Astrocyte (in vitro differentiated cells and primary cell): ENCODE measurements at regions not wholly inside any gene's neighbourhood (a gene's known extent, or its start where the extent isn't known, plus 50 kb on each side); places are given as distances from the start of the nearest gene placed in this dataset.
A peak's percentile ranks its signal among the peaks of the same experiment; 100 is the strongest.

Experiments used
- DNase-seq: peaks from one replicate; pipeline ENCODE4 v3.0.0-alpha.2; 2010; ENCODE audit warnings: low read depth
- FAIRE-seq: peaks from 2 replicates; lab custom pipeline; 2011; peaks lifted over from hg19 to GRCh38; lab: Jason Lieb, UNC
- H2AFZ ChIP-seq: 2 replicates; pipeline ENCODE4 v1.6.0; 2012; ENCODE audit warnings: low read depth, low read length, inconsistent platforms
- H3K27ac ChIP-seq: 2 replicates; pipeline ENCODE4 v1.5.1; 2011; ENCODE audit warnings: low read depth, low read length, inconsistent platforms
- H3K27me3 ChIP-seq: 2 replicates; pipeline ENCODE4 v1.6.0; 2011; ENCODE audit warnings: low read length, inconsistent platforms; ENCODE audit not compliant: insufficient read depth
- H3K36me3 ChIP-seq: 2 replicates; pipeline ENCODE4 v1.5.1; 2011; ENCODE audit warnings: low read length, inconsistent platforms; ENCODE audit not compliant: insufficient read depth
- H3K4me1 ChIP-seq: 2 replicates; pipeline ENCODE4 v1.5.1; 2011; ENCODE audit warnings: low read length, inconsistent platforms; ENCODE audit not compliant: insufficient read depth
- H3K4me2 ChIP-seq: 2 replicates; pipeline ENCODE4 v1.6.0; 2012; ENCODE audit warnings: low read length, inconsistent platforms
- H3K4me3 ChIP-seq: 2 replicates; pipeline ENCODE4 v1.5.1; 2011; ENCODE audit warnings: low read depth, mild to moderate bottlenecking, low read length, inconsistent platforms; ENCODE audit not compliant: insufficient read depth
- H3K79me2 ChIP-seq: 2 replicates; pipeline ENCODE4 v1.6.0; 2012; ENCODE audit warnings: mild to moderate bottlenecking, low read length, inconsistent platforms; ENCODE audit not compliant: insufficient read depth
- H3K9ac ChIP-seq: 2 replicates; pipeline ENCODE4 v1.6.0; 2012; ENCODE audit warnings: mild to moderate bottlenecking, low read length, inconsistent platforms
- H3K9me3 ChIP-seq: 2 replicates; pipeline ENCODE4 v1.5.1; 2012; ENCODE audit warnings: low read depth, mild to moderate bottlenecking, low read length, inconsistent platforms; ENCODE audit not compliant: insufficient read depth
- H4K20me1 ChIP-seq: 2 replicates; pipeline ENCODE4 v1.6.0; 2012; ENCODE audit warnings: low read length, inconsistent platforms; ENCODE audit not compliant: insufficient read depth
- H3K27ac Mint-ChIP-seq: one replicate; pipeline ENCODE4 v1.8.0; 2021; ENCODE audit warnings: mild to moderate bottlenecking, mixed read lengths; ENCODE audit not compliant: unreplicated experiment
- H3K27me3 Mint-ChIP-seq: one replicate; pipeline ENCODE4 v1.8.0; 2021; ENCODE audit warnings: low read depth, mixed read lengths; ENCODE audit not compliant: unreplicated experiment
- H3K36me3 Mint-ChIP-seq: one replicate; pipeline ENCODE4 v1.8.0; 2021; ENCODE audit warnings: low read depth, mixed read lengths; ENCODE audit not compliant: unreplicated experiment
- H3K4me1 Mint-ChIP-seq: one replicate; pipeline ENCODE4 v1.8.0; 2021; ENCODE audit warnings: low read depth, mixed read lengths; ENCODE audit not compliant: unreplicated experiment
- H3K4me3 Mint-ChIP-seq: one replicate; pipeline ENCODE4 v1.8.0; 2021; ENCODE audit warnings: mild to moderate bottlenecking, moderate library complexity, mixed read lengths; ENCODE audit not compliant: unreplicated experiment
- H3K9me3 Mint-ChIP-seq: one replicate; pipeline ENCODE4 v1.8.0; 2021; ENCODE audit warnings: mild to moderate bottlenecking, mixed read lengths; ENCODE audit not compliant: unreplicated experiment
- EZH2 ChIP-seq: IDR thresholded peaks from 2 replicates; pipeline ENCODE4 v1.6.1; 2012; ENCODE audit warnings: mild to moderate bottlenecking, low read length, inconsistent platforms; ENCODE audit not compliant: insufficient read depth
- TF ChIP-seq, protein P1 (sequence below): IDR thresholded peaks from 2 replicates; pipeline ENCODE4 v1.5.1; 2011; ENCODE audit warnings: low read depth, mild to moderate bottlenecking, inconsistent platforms, low read length, moderate library complexity; ENCODE audit not compliant: insufficient read depth

DNA sequence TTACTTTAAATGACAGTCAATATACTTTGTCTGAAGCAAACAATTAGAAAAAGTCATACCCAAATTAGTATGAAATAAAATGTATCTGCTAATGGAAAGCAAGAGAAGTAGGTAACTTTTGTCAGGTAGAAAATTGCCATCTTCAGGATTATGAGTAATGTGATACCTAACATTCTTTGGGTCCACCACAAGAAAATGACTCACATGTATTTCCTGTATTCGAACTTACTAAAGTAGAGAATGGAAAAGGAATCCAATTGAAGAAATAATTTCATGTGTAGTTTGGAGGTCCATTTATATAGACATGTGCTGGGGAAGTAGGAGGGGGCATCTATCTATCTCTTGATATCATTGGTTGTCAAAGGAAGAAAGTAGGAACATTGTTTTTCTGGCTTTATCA, 636.2 kb upstream of the CHAC2 start:
- H3K9me3 ChIP-seq: no peaks in the 10 kb centered on the region
- TF ChIP-seq, protein P1, sequence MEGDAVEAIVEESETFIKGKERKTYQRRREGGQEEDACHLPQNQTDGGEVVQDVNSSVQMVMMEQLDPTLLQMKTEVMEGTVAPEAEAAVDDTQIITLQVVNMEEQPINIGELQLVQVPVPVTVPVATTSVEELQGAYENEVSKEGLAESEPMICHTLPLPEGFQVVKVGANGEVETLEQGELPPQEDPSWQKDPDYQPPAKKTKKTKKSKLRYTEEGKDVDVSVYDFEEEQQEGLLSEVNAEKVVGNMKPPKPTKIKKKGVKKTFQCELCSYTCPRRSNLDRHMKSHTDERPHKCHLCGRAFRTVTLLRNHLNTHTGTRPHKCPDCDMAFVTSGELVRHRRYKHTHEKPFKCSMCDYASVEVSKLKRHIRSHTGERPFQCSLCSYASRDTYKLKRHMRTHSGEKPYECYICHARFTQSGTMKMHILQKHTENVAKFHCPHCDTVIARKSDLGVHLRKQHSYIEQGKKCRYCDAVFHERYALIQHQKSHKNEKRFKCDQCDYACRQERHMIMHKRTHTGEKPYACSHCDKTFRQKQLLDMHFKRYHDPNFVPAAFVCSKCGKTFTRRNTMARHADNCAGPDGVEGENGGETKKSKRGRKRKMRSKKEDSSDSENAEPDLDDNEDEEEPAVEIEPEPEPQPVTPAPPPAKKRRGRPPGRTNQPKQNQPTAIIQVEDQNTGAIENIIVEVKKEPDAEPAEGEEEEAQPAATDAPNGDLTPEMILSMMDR: no peak
- TF ChIP-seq EZH2: no peak
- FAIRE-seq: peak; percentile 26
- H3K27me3 ChIP-seq: no peaks in the 10 kb centered on the region
- Mint-ChIP-seq H3K9me3 (no peaks in the 10 kb centered on the region), H3K27ac (peak overlapping the region; percentile 67), H3K36me3 (no peaks in the 10 kb centered on the region), H3K27me3 (no peaks in the 10 kb centered on the region), H3K4me1 (peaks cover 42% of the 10 kb centered on the region), H3K4me3 (no peak overlapping the region)
- no peaks in the 10 kb centered on the region for H4K20me1 ChIP-seq
- no peak overlapping the region for H2AFZ ChIP-seq
- peak overlapping the region; percentile 26 for H3K4me2 ChIP-seq
- H3K27ac ChIP-seq: peak overlapping the region; percentile 54
- H3K4me1 ChIP-seq: peaks cover 24% of the 10 kb centered on the region
- H3K9ac ChIP-seq: no peak overlapping the region
- H3K4me3 ChIP-seq: no peak overlapping the region
- no peaks in the 10 kb centered on the region for H3K36me3 ChIP-seq
- peak; percentile 78 for DNase-seq
- no peaks in the 10 kb centered on the region for H3K79me2 ChIP-seq

DNA sequence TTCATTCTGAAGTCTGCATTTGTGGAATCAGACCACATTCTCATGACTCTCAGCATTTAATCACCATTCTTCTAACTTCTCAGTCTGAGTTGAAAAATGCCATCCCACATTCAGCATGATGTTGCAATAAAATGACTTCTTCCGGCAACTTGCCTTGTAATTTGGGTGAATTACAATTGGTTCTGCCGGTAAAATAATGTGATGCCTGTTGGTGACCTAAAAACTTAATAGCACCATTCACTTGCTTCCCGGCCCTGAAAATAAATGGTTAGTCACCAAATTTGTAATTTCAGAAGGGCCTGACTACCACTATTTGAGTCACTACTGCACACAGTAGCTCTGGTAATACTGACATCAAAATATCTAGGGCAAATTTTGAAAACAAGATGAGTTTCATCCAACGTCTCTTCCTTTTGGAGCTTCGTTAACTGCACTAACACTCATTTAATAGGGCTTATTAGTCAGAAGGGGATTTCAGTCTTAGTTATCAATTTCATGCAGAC, 637.1 kb upstream of the CHAC2 start:
- Histone ChIP-seq H3K4me3 (no peak overlapping the region), H4K20me1 (no peaks in the 10 kb centered on the region), H3K27me3 (no peaks in the 10 kb centered on the region), H2AFZ (no peak overlapping the region), H3K4me2 (peak overlapping the region; percentile 61), H3K36me3 (no peaks in the 10 kb centered on the region), H3K9ac (no peak overlapping the region), H3K4me1 (peaks cover 24% of the 10 kb centered on the region), H3K9me3 (no peaks in the 10 kb centered on the region), H3K79me2 (no peaks in the 10 kb centered on the region), H3K27ac (peak overlapping the region; percentile 58)
- TF ChIP-seq, protein P1: no peak
- TF ChIP-seq EZH2: no peak
- Mint-ChIP-seq H3K4me1 (peaks cover 45% of the 10 kb centered on the region), H3K27ac (peak overlapping the region; percentile 71), H3K9me3 (no peaks in the 10 kb centered on the region), H3K4me3 (no peak overlapping the region), H3K27me3 (no peaks in the 10 kb centered on the region), H3K36me3 (no peaks in the 10 kb centered on the region)
- no peak for FAIRE-seq
- peak; percentile 76 for DNase-seq

DNA sequence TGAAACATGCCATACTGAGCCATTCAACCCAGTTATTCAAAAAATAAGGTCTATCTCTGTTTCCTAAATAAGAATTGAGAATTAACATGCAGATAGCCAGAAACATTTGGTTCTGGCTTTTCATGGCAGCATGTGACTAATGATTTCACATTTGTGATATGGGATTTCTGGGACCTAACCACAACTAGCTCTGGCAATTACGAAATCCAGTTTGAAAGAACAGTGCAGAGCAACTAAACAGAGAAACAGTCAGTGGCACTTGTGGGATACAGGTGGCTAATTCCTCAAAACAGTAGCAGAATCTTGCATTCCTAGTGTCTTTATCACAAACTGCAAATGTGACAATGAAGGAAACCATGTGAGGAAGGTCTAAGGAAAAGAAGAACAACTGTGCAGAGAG, 637.8 kb upstream of the CHAC2 start:
- H3K4me2 ChIP-seq: peak overlapping the region; percentile 61
- no peak overlapping the region for H2AFZ ChIP-seq
- no peaks in the 10 kb centered on the region for H3K9me3 Mint-ChIP-seq
- H3K4me3 Mint-ChIP-seq: no peak overlapping the region
- no peaks in the 10 kb centered on the region for H3K27me3 Mint-ChIP-seq
- no peaks in the 10 kb centered on the region for H3K36me3 Mint-ChIP-seq
- no peaks in the 10 kb centered on the region for H3K9me3 ChIP-seq
- no peaks in the 10 kb centered on the region for H3K27me3 ChIP-seq
- peaks cover 45% of the 10 kb centered on the region for H3K4me1 Mint-ChIP-seq
- H3K27ac ChIP-seq: peak overlapping the region; percentile 58
- no peak overlapping the region for H3K9ac ChIP-seq
- FAIRE-seq: peak; percentile 58
- H3K4me3 ChIP-seq: no peak overlapping the region
- H3K27ac Mint-ChIP-seq: peak overlapping the region; percentile 71
- no peaks in the 10 kb centered on the region for H4K20me1 ChIP-seq
- H3K79me2 ChIP-seq: no peaks in the 10 kb centered on the region
- H3K4me1 ChIP-seq: peaks cover 24% of the 10 kb centered on the region
- peak; percentile 95 for DNase-seq
- H3K36me3 ChIP-seq: no peaks in the 10 kb centered on the region
- TF ChIP-seq EZH2: no peak
- TF ChIP-seq, protein P1: no peak
